GM18502 (cell line): ENCODE measurements at regions not wholly inside any gene's neighbourhood (a gene's known extent, or its start where the extent isn't known, plus 50 kb on each side); places are given as distances from the start of the nearest gene placed in this dataset.
"Not testable (repeated sequence)": the region's sequence is repeated elsewhere in the genome, so short reads cannot be mapped to it uniquely, and the experiment has no call there.

Experiments used
- ATAC-seq: cut with Tn5 transposase; IDR thresholded peaks from one replicate; pipeline ENCODE4 v1.9.1; 2021; ENCODE audit warnings: mild to moderate bottlenecking; ENCODE audit not compliant: unreplicated experiment, poor library complexity

DNA sequence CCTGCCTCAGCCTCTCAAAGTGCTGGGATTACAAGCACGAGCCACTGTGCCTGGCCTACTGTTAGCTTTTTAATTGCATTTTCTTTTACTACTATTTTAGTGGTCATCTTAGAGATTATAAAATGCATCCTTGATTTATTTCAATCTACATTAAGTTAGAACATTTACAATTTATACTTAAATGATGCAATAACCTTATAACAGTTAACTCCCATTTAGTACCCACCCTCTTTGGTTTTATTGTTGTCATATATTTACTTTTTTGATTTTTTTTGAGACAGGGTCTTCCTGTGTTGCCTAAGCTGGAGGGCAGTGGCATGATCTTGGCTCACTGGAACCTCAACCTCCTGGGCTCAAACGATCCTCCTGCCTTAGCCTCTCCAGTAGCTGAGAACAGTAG is 77.3 kb downstream of the PPCDC start:
- ATAC-seq: no peak

DNA sequence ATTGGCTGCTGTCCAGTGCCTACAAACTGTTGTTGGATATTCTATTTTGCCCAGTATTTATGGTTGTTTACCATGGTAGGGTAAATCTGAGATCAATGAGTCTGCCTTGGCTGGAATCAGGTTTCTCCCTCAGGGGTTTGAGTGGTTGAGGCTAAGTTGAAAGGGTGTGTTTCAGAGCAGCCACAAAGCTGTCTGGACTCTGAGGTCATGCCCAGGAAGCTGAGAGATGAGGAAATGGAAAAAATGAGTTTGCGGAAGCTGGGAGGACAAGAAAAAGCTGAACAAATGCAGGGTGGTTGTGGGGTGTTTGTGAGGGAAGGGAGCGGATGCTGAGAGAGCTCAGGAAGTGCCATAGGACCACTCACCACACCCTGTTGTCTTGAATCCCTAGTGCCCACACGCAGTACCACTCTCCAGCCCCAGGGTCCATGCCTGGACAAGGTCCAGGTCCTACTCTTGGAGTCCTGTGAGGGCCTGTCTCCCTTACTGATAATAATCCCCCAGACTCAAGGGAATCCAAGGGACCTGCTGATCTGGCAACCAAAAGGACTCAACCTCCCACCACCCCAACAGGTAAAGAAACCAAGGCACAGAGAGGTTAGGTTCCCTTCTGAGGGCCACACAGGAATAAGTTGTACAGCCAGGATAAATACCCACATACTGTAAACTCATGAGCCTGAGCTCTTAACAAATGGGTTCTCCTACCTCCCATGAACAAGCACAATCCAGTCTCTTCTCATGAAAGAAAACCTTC is 81.6 kb downstream of the PPCDC start:
- ATAC-seq: peak; percentile 54

DNA sequence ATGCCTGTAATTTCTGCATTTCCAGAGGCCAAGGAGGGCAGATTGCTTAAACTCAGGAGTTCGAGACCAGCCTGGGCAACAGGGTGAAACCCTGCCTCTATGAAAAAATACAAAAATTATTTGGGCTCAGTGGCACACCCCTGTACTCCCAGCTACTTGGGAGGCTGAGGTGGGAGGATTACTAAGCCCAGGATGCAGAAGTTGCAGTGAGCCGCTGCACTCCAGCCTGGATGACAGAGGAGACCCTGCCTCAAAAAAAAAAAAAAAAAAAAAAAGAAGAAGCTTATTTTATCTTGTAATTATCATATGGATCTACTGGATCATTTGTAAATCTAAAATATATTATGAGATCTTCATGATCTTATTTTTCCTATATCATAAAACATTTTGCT is 84.1 kb downstream of the PPCDC start:
- no peak for ATAC-seq

DNA sequence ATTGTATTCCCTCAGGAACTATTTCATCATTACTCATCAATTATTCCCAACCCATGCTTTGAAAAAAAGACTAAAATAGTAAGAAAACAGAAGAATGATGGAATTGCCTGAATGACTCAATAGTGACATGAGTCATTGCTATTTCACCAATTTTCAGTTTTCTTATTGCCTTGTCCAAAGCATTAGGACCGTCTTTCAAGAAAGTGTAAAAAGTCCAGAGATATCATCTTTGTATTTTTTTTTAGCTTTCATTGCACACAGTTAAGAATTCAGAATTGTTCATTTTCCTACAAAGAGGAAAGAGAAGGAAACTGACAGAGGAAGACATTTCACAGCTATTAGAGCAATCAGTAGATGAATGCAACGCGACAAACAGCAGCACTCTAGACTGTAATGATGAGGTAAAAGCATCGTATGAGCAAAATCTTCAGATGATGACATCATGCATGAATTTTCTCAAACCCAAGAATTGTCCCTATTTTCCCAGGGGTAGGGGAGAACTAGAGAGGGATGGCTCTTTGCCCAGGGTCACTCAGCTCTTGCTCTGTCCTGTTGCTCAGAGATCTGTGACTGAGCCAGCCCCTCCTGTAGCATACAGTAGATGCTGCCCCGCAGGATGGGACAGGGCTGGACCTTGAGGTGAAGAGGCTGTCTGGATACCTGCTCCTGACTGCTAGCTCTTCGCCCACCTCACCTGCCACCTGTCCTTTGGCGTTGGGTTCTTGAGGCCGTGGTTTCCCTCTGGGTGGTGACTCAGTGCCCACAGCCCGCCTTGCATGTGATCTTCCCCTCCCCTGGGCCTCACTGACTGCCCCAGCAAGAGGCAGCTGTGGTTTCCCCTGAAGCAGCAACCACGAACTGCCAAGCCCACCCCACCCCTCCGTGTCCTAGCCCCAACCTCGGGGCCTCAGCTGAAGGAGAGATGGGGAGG is 84.8 kb downstream of the PPCDC start:
- no peak for ATAC-seq

DNA sequence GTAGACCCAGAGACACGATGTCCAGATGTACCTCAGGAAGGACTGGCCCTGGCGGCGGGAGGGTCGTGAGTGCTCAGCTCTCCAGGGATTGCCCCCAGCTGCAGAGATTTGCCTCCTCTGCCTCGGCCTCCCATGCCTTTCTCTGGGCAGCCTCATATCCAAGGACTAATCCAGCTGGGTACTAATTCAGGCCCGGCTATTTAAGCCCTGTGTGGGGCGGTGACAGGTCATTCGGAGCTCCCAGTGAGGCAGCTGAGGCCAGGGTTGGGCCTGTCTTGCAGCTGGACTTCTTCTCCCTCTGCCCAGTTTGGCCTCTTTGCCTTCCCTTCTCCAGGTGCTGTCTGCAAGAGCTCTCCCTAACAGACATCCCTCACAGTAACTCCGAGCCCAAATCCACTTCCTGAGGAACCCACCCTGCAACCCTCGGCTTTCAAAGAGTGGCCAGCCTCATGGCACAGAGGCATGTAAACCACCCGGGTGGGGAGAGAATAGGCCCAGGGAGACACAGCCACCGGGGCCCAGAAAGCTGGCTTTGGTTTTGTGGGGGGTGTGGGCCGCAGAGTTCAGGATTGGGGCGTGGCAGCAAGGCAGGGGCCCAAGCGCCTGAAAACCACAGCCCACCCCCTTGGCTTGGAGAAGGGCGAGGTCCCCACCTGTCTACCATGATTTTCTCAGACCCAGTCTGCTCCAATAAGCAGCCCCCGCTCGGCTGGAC is 85.8 kb downstream of the PPCDC start:
- no peak for ATAC-seq

DNA sequence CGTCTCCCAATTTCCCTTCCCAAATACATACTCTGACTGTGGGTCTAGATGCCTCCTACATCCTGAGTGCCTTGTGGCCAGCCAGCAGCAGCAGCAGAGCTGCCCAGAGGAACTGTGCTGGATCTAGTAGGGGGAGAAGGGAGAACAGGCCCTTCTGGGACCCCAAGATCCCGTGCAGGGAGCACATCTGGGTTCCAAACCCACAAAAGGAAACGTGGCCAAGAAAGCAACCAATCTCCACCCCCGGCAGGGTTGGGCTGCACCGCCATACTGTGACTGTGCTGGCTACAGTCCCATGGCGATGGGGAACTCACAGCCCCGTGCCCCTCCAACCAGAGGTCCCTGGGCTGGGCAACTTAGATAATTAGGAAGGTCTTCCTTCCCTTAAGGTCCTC is 86.3 kb downstream of the PPCDC start:
- ATAC-seq: no peak

DNA sequence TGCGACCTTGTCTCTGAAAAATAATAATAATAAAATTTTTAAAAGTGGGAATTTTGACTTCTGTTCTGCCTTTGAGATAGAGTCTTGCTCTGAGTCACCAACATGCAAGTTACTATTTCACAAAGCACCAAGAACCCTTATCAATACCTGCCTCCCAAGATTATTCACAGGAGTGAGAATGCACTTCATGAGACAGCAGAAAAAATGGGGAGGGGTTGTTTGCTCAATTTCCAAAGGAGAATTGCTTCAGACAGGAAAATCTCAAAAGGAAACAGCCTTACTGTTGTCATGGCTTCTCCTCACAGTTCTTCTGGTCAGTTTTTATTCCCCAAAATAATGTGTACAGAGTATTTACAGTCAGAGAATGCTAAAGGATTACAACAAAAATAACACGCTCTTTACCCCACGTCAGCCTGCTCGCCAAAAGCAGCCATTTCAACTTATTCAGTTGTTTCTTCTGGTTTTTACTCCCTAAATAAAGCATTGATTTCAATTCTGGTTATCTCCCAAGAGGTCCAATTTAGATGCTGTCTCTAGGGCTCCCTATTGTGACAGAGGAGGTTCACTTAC is 89.0 kb downstream of the PPCDC start:
- ATAC-seq: peak; percentile 2

DNA sequence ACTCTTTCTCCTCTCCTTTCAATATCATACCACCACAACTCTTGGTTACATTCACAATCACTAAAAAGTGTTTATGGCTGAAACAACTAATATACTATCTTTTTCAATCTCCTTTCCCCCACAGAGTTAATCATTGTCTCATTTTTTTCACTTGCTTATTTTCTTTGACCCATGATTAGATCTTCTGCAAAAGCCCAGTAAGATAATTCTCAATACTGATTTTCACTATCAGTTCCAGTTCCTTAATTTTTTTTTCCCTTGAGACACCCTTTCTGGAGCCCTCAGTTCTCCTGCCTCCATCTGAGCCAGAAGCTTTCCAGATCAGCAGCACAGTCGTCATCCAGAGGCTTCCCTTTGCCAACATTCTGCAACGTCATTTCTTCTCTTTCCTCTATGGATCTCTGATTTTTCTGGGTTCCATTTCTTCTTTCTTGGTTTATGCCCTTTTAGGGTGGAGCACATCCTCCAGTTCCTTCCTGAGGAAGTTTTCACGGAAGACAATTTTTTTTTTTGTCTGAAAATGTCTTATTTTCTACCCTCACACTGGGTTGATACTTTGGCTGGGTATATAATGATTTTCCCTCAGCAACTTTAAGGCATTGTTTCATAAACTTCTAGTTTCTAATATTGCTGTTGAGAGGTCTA is 88.7 kb upstream of the C15orf39 start:
- peak; percentile 57 for ATAC-seq

DNA sequence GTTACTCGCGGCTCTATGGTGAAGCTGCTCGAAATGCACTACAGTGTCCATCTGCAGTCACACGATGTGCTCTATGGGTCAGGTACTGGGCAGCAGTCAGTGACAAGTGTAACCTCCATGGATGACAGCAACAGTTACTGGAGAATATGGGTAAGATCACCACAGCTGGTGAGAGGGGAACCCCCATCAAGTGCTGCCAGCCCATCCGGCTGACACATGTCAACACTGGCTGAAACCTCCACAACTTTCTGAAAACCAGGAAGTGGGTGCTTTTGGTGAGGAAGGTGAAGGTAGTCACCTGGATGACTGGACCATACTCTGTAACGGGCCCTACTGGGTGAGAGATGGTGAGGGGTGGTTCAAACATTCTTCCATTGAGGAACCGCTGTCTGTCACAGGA is 87.4 kb upstream of the C15orf39 start:
- ATAC-seq: no peak

DNA sequence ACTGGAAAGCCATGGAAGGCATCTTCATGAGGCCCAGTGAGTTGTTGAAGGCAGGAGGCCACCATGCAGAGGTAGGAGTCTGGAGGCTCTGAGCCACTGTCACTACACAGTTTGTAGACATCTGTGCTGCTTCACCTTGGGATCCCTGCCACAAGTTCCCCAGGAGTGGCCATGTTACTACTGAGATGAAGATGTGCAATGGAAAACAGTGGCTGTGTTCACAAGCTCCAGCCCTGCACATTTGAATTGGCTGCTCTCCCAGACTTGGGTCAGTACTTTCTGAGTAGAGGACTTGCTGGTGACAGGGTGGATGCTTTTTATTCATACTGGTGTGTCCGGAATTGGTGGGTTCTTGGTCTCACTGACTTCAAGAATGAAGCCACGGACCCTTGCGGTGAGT is 86.9 kb upstream of the C15orf39 start:
- no peak for ATAC-seq

DNA sequence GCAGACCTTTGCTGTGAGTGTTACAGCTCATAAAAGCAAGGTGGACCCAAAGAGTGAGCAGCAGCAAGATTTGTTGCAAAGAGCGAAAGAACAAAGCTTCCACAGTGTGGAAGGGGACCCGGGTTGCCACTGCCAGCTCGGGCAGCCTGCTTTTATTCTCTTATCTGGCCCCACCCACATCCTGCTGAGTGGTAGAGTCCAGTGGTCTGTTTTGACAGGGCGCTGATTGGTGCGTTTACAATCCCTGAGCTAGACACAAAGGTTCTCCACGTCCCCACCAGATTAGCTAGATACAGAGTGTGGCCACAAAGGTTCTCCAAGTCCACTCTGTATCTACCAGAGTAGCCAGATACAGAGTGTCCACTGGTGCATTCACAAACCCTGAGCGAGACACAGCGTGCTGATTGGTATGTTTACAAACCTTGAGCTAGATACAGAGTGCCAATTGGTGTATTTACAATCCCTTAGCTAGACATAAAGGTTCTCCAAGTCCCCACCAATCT is 86.2 kb upstream of the C15orf39 start:
- ATAC-seq: not testable (repeated sequence)

DNA sequence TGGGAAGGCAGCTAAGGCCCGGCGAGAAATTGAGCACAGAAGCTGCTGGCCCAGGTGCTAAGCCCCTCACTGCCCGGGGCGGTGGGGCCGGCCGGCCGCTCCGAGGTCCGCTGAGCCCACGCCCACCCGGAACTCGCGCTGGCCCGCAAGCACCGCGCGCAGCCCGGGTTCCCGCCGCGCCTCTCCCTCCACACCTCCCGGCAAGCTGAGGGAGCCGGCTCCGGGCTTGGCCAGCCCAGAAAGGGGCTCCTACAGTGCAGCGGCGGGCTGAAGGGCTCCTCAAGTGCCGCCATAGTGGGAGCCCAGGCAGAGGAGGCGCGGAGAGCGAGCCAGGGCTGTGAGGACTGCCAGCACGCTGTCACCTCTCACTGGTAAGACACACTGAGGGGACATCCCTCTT is 85.5 kb upstream of the C15orf39 start:
- not testable (repeated sequence) for ATAC-seq

DNA sequence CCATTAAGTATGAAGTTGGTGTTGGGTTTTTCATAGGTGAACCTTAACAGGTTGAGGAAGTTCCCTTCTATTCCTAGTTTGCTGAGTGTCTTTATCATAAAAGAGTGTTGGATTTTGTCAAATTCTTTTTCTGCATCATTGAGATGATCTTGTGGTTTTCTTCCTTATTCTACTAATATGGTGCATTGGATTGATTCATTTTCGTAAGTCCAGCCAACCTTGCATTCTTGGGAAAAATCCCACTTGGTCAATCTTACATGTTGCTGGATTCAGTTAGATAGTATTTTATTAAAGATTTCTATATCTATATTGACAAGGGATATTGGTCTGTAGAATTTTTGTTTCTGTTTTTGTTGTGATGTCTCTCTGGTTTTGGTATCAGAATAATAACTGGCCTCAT is 83.7 kb upstream of the C15orf39 start:
- no peak for ATAC-seq

DNA sequence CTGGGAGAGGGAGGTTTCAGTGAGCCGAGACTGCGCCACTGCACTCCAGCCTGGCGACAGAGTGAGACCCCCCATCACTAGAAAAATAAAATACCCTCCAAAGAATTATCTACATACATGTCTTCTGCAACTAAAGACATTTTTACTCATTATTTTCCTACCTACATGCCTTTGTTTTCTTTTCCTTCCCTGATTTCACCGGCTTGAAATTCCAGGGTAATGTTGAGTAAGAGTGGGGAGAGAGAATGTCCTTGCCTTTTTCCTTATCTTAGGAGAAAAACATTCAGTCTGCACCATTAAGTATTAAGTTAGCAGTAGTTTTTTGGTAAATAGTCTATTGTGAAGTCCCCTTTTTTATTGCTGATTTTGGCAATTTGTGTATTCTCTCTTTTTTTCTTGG is 82.4 kb upstream of the C15orf39 start:
- not testable (repeated sequence) for ATAC-seq

DNA sequence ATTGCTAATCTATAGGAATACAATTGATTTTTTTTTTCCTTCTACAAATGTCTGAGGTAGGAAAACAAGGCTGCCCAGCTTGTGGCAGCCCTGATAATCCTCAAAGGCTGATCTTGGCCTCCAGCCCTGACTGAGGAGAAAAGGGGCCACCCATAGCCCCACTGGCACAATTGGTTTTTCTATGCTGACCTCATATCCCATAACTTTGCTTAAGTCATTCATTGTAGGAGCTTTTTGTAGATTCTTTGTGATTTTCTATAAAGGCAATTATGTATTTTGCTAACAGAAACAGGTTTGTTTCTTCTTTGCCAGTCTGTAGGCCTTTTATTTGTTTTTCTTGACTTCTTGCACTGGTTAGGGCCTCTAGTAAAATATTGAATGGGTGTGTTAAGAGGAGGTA is 80.2 kb upstream of the C15orf39 start:
- ATAC-seq: no peak

DNA sequence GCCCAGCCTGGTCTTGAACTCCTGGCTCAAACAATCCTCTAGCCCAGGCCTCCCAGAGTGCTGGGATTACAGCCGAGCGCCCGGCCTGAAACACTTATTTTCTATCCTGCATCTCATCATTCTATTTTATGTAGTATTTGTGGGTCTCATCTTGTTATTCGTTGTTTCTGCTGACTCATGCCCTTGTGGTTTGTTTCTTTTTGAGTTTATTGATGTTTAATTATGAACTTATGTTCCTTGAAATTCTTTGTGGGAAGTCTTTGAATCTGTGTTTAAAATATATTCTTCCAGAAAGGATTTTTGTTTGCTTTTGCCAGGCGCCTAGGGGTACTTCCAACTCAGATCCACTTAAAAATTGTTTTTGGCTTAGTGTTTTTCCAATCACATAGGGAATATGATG is 78.3 kb upstream of the C15orf39 start:
- ATAC-seq: no peak

DNA sequence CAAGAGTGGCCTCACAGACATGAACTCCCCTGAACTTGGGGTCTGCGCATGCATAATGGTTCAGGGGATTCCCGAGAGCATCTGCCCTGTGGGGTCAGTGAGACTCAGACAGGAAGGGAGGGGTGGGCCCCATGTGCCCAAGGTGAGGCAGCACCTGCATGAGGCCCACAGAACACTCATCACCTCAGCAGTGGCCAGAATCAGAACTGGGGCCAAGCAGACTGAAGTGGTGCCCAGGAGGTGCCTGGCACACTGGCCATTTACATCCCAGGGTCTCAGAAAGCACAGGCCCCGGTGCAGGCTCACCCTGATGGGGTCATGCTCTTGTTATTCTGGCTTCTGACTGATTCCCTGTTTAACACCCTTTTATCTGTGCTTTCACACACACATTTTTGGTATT is 77.4 kb upstream of the C15orf39 start:
- ATAC-seq: not testable (repeated sequence)

DNA sequence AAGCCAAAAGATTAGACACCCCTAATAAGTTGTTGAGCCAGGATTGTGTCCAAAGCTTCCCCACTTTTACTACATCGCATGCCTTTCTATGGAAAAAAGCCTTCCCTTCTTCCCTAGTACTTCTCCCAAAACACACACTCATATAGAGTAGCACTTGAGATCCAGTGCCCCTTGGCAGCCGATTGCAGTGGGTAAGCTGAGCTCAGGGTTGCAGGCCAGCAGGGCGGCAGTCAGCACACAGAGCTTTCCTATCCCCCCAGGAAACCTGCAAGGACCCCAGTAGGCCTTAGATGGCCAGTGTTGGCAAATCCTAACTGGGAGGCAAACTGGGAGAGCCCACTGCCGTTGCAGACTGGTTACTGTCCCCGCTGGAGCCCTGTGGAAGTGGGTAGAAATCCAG is 75.7 kb upstream of the C15orf39 start:
- no peak for ATAC-seq

DNA sequence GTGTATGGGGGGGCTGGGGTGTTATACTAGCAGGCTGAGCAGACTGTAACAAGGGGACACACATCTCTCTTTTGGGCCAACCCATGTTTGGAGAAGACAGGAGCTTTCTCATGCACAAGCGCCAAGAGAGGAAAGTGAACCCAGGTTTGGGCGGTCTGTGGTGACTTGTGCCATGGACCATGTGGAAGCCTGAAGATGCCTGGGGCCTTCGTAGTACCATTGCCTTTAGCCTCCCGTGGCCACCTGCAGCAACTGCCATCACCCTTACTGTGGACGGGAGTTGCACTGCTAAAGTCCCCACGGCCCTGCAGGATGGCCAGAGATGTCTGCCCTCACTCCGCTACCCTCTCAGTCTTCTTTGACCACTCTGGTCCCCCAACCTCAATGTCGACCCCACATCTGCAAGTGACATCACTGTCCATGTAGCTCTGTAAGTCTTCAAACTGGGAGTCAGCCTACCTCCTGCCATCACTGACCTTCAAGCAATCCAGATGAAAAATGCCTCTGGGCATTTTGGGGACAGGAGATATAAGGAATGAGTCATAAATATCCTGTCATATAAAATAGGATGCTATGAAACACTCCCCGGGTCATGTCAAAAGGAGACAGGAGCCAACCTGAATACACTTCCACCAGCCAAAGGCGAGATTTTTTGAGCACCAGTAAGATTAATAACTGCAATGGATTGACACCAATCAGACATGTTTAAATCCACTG is 74.7 kb upstream of the C15orf39 start:
- ATAC-seq: no peak
